ENCODE measurements at regions not wholly inside any gene's neighbourhood (a gene's known extent, or its start where the extent isn't known, plus 50 kb on each side); places are given as distances from the start of the nearest gene placed in this dataset.

GRCh38 chr2:196537311-196537710, 102.2 kb upstream of the CCDC150 start:
- peaks cover 4% of the 10 kb centered on the region for H3K27me3 Mint-ChIP-seq
- DNase-seq (no peak), ATAC-seq (no peak)
- H3K36me3 Mint-ChIP-seq (ENCODE audit: low read depth) = no peaks in the 10 kb centered on the region
- no peaks in the 10 kb centered on the region for H3K4me1 Mint-ChIP-seq
- H3K4me3 Mint-ChIP-seq = no peak overlapping the region
- no peaks in the 10 kb centered on the region for H3K9me3 Mint-ChIP-seq
- H3K27ac Mint-ChIP-seq = no peak overlapping the region

- no peak for DNase-seq
- no peak overlapping the region for H3K27ac Mint-ChIP-seq
- no peaks in the 10 kb centered on the region for H3K9me3 Mint-ChIP-seq
- no peak overlapping the region for H3K4me3 Mint-ChIP-seq
- peaks cover 4% of the 10 kb centered on the region for H3K27me3 Mint-ChIP-seq
- no peak for ATAC-seq
- H3K4me1 Mint-ChIP-seq = no peaks in the 10 kb centered on the region
- no peaks in the 10 kb centered on the region for H3K36me3 Mint-ChIP-seq (ENCODE audit: low read depth)
Observed at GRCh38 chr2:196538189-196538588, 101.3 kb upstream of the CCDC150 start.

GRCh38 chr2:196538646-196539045, 100.9 kb upstream of the CCDC150 start:
- no peaks in the 10 kb centered on the region for H3K36me3 Mint-ChIP-seq (ENCODE audit: low read depth)
- ATAC-seq (no peak), DNase-seq (no peak)
- no peak overlapping the region for H3K4me3 Mint-ChIP-seq
- H3K4me1 Mint-ChIP-seq = no peaks in the 10 kb centered on the region
- peaks cover 4% of the 10 kb centered on the region for H3K27me3 Mint-ChIP-seq
- no peak overlapping the region for H3K27ac Mint-ChIP-seq
- no peaks in the 10 kb centered on the region for H3K9me3 Mint-ChIP-seq

DNA sequence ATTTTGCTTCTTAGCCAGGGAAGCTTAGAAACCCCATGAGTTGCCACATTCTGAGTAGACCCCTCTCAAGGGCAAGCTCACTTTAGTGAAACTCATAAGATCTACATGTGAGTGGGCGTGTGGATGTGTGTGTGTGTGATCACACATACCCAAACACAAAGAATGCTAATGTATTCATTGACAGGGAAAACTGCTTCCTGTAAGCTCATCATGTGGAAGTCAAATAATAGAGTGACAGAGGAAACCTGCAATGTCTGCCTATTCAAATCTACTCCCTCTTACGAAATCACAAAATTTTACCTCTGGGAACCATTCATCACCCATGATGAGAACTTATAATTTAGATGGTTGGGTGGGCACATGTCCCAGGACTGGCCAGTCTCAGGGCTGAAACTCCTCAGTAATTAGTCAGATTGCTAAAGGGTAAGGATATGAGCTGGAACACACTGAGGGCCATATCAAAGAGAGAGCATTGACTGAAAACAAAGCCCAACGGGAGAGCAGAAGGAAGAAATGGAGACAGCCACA, 94.5 kb upstream of the CCDC150 start:
- Mint-ChIP-seq H3K4me3 (no peak overlapping the region), H3K4me1 (no peaks in the 10 kb centered on the region), H3K27me3 (peaks cover 9% of the 10 kb centered on the region), H3K9me3 (no peaks in the 10 kb centered on the region), H3K36me3 (ENCODE audit: low read depth) (no peaks in the 10 kb centered on the region), H3K27ac (no peak overlapping the region)
- ATAC-seq (no peak), DNase-seq (no peak)

- Mint-ChIP-seq H3K9me3 (no peaks in the 10 kb centered on the region), H3K27ac (no peak overlapping the region), H3K4me3 (no peak overlapping the region), H3K4me1 (no peaks in the 10 kb centered on the region), H3K27me3 (peaks cover 5% of the 10 kb centered on the region), H3K36me3 (ENCODE audit: low read depth) (no peaks in the 10 kb centered on the region)
- ATAC-seq = no peak
- no peak for DNase-seq
Observed at GRCh38 chr2:196546151-196546919, 93.2 kb upstream of the CCDC150 start.

DNA sequence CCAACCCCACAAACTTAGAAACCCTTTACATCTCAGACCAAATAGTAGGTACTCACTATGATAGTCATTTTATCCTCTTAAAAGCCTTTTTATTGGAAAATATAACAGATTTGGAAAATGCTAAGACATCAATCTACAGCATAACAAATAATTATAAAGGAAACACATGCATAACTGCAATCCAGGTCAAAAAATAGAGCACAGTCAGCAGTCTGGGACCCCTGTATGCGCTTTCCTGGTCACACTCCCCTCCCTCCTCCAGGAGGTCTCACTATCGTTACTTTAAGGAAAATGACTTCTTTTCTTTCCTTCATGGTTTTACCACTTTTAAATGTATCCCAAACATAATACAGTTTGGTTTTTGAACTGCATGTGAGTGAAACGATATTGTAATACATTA, 90.5 kb upstream of the CCDC150 start:
- Mint-ChIP-seq H3K4me1 (no peaks in the 10 kb centered on the region), H3K36me3 (ENCODE audit: low read depth) (no peaks in the 10 kb centered on the region), H3K27me3 (peaks cover 5% of the 10 kb centered on the region), H3K27ac (no peak overlapping the region), H3K4me3 (no peak overlapping the region), H3K9me3 (no peaks in the 10 kb centered on the region)
- DNase-seq = no peak
- no peak for ATAC-seq

GRCh38 chr2:196551014-196551413, 88.5 kb upstream of the CCDC150 start:
- DNase-seq (no peak), ATAC-seq (no peak)
- Mint-ChIP-seq H3K27me3 (peaks cover 5% of the 10 kb centered on the region), H3K27ac (no peak overlapping the region), H3K4me1 (no peaks in the 10 kb centered on the region), H3K36me3 (ENCODE audit: low read depth) (no peaks in the 10 kb centered on the region), H3K9me3 (no peaks in the 10 kb centered on the region), H3K4me3 (no peak overlapping the region)

- H3K4me3 Mint-ChIP-seq = no peak overlapping the region
Observed at GRCh38 chr2:196555161-196555560, 84.4 kb upstream of the CCDC150 start.

DNA sequence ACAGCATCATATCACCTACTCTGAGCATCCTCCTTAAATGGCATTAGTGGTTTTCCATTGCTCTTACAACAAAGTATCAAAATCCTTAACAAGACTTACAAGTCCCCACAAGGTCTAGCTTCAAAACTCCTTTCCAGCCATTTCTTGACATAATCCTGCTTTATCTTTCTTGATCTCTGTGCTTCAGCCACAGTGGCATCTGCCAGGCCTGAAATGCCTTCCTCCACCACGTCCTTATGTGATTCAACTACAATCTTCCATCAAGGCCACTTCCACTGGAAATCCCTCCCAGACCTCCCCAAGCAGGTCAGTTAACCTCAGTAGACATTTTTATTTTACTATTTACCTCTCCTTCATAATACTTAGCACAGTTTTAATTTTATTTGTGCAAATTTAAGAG, 83.8 kb upstream of the CCDC150 start:
- peaks cover 2% of the 10 kb centered on the region for H3K27me3 Mint-ChIP-seq
- no peaks in the 10 kb centered on the region for H3K36me3 Mint-ChIP-seq (ENCODE audit: low read depth)
- no peaks in the 10 kb centered on the region for H3K4me1 Mint-ChIP-seq
- H3K9me3 Mint-ChIP-seq = peaks cover 3% of the 10 kb centered on the region
- H3K4me3 Mint-ChIP-seq = no peak overlapping the region
- DNase-seq (no peak), ATAC-seq (no peak)
- no peak overlapping the region for H3K27ac Mint-ChIP-seq

More at GRCh38 chr2:196555161-196555560, 84.4 kb upstream of the CCDC150 start:
- Mint-ChIP-seq H3K9me3 (no peaks in the 10 kb centered on the region), H3K27ac (no peak overlapping the region), H3K4me1 (no peaks in the 10 kb centered on the region), H3K36me3 (ENCODE audit: low read depth) (no peaks in the 10 kb centered on the region), H3K27me3 (peaks cover 2% of the 10 kb centered on the region)
- DNase-seq = no peak
- ATAC-seq = no peak

GRCh38 chr2:196558497-196558896, 81.0 kb upstream of the CCDC150 start:
- ATAC-seq (no peak), DNase-seq (no peak)
- H3K36me3 Mint-ChIP-seq (ENCODE audit: low read depth) = no peaks in the 10 kb centered on the region
- H3K27me3 Mint-ChIP-seq = peaks cover 6% of the 10 kb centered on the region
- H3K4me3 Mint-ChIP-seq = no peak overlapping the region
- peaks cover 5% of the 10 kb centered on the region for H3K9me3 Mint-ChIP-seq
- H3K27ac Mint-ChIP-seq = no peak overlapping the region
- H3K4me1 Mint-ChIP-seq = no peaks in the 10 kb centered on the region

DNA sequence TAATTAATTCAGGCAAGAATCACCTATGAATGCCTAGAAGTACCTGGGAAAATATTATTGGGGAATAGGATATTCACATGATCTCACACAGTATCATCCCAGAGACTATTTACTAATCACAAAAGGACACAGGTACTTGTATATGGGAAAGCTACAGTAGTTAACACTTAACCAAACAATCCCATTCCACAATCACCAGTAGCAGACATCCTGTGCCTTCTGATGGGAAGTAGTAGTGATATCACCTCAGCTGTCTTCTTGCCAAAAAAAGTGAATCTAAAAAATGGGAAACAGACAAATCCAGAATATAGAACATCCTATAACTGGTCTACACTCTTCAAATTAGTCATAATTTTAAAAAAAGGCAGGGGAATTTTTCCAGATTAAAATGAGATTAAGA, 75.6 kb upstream of the CCDC150 start:
- H3K9me3 Mint-ChIP-seq = peaks cover 5% of the 10 kb centered on the region
- H3K27me3 Mint-ChIP-seq = peaks cover 17% of the 10 kb centered on the region
- no peak overlapping the region for H3K4me3 Mint-ChIP-seq
- DNase-seq (no peak), ATAC-seq (no peak)
- no peaks in the 10 kb centered on the region for H3K4me1 Mint-ChIP-seq
- H3K27ac Mint-ChIP-seq = no peak overlapping the region
- no peaks in the 10 kb centered on the region for H3K36me3 Mint-ChIP-seq (ENCODE audit: low read depth)

DNA sequence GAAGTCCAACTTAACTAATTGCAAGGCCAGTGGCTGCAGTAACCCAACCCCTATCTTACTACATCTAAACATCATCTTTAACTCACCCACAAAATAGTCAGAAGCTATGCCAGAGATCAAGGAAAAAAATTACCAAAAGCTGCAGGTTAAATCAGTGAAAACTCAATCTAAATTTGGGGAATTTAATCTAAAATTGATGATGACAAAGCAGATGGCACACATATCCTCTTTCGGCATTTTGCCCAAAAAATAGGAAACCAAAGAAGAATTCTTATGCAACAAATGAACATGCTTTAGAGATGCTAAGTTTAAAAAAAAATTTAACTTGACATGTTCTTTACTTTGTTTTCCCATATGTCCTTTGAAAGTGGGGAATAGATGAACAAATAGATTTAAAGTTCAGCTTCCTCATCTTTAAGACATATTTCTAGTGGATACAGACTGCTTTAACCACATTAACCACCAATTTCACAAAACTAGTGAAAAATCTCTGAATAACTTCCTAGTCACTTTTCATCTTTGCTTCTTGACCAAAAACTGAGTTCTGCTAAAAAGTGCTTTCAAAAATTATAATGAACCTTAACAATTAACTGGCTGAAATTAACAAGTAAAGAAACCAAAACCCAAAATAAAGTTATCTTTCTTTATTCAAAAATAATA, 74.3 kb upstream of the CCDC150 start:
- no peaks in the 10 kb centered on the region for H3K4me1 Mint-ChIP-seq
- H3K9me3 Mint-ChIP-seq = peaks cover 5% of the 10 kb centered on the region
- ATAC-seq (no peak), DNase-seq (no peak)
- H3K27ac Mint-ChIP-seq = no peak overlapping the region
- peaks cover 27% of the 10 kb centered on the region for H3K27me3 Mint-ChIP-seq
- H3K36me3 Mint-ChIP-seq (ENCODE audit: low read depth) = no peaks in the 10 kb centered on the region
- H3K4me3 Mint-ChIP-seq = no peak overlapping the region

GRCh38 chr2:196565982-196566381, 73.5 kb upstream of the CCDC150 start:
- H3K27ac Mint-ChIP-seq = no peak overlapping the region
- no peaks in the 10 kb centered on the region for H3K36me3 Mint-ChIP-seq (ENCODE audit: low read depth)
- DNase-seq (no peak), ATAC-seq (no peak)
- H3K4me1 Mint-ChIP-seq = no peaks in the 10 kb centered on the region
- H3K27me3 Mint-ChIP-seq = peaks cover 31% of the 10 kb centered on the region
- H3K9me3 Mint-ChIP-seq = no peaks in the 10 kb centered on the region
- no peak overlapping the region for H3K4me3 Mint-ChIP-seq

GRCh38 chr2:196566961-196567666, 72.4 kb upstream of the CCDC150 start:
- Mint-ChIP-seq H3K9me3 (no peaks in the 10 kb centered on the region), H3K36me3 (ENCODE audit: low read depth) (no peaks in the 10 kb centered on the region), H3K4me1 (no peaks in the 10 kb centered on the region), H3K27me3 (peaks cover 31% of the 10 kb centered on the region), H3K4me3 (no peak overlapping the region), H3K27ac (no peak overlapping the region)
- no peak for ATAC-seq
- DNase-seq = no peak

GRCh38 chr2:196568506-196568905, 71.0 kb upstream of the CCDC150 start:
- Mint-ChIP-seq H3K36me3 (ENCODE audit: low read depth) (no peaks in the 10 kb centered on the region), H3K9me3 (peaks cover 2% of the 10 kb centered on the region), H3K27me3 (peaks cover 36% of the 10 kb centered on the region), H3K4me1 (no peaks in the 10 kb centered on the region), H3K27ac (no peak overlapping the region), H3K4me3 (no peak overlapping the region)
- no peak for DNase-seq
- no peak for ATAC-seq
